ENCODE measurements at regions not wholly inside any gene's neighbourhood (a gene's known extent, or its start where the extent isn't known, plus 50 kb on each side); places are given as distances from the start of the nearest gene placed in this dataset.

GRCh38 chr3:105958237-105959000 is 89.6 kb upstream of the CBLB start:
- no peak for DNase-seq (ENCODE audit: low read depth)
- TF ChIP-seq, protein P1, sequence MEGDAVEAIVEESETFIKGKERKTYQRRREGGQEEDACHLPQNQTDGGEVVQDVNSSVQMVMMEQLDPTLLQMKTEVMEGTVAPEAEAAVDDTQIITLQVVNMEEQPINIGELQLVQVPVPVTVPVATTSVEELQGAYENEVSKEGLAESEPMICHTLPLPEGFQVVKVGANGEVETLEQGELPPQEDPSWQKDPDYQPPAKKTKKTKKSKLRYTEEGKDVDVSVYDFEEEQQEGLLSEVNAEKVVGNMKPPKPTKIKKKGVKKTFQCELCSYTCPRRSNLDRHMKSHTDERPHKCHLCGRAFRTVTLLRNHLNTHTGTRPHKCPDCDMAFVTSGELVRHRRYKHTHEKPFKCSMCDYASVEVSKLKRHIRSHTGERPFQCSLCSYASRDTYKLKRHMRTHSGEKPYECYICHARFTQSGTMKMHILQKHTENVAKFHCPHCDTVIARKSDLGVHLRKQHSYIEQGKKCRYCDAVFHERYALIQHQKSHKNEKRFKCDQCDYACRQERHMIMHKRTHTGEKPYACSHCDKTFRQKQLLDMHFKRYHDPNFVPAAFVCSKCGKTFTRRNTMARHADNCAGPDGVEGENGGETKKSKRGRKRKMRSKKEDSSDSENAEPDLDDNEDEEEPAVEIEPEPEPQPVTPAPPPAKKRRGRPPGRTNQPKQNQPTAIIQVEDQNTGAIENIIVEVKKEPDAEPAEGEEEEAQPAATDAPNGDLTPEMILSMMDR (IDR thresholded peaks at IDR 0.05; ENCODE audit: insufficient read depth, low read depth, low read length): no peak
- H3K4me3 ChIP-seq (ENCODE audit: low read depth, low read length): no peak overlapping the region

DNA sequence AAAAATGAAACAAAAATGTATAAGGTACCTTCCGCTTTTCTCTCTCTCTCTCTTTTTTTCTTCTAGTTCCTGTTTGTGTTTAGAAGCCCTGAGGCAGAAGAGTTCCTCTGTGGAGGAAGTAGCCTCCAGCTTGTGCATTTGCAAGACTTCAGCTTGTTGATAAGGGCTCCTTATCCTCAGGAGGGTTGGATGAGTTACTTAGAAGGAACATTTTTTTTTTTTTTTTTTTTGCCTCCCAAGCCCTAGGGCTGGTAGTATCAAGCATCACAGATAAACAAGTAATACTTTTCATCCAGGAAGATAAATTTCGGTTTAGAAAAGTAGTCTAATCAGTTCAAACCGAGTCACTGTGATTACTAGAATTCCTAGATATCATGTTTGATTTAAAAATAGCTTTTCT is 91.0 kb upstream of the CBLB start:
- H3K4me3 ChIP-seq (ENCODE audit: low read depth, low read length): no peak overlapping the region
- TF ChIP-seq, protein P1 (IDR thresholded peaks at IDR 0.05; ENCODE audit: insufficient read depth, low read depth, low read length): no peak
- DNase-seq (ENCODE audit: low read depth): no peak

GRCh38 chr3:105960381-105960780 is 91.6 kb upstream of the CBLB start:
- H3K4me3 ChIP-seq (ENCODE audit: low read depth, low read length): no peak overlapping the region
- TF ChIP-seq, protein P1 (IDR thresholded peaks at IDR 0.05; ENCODE audit: insufficient read depth, low read depth, low read length): no peak
- DNase-seq (ENCODE audit: low read depth): no peak

DNA sequence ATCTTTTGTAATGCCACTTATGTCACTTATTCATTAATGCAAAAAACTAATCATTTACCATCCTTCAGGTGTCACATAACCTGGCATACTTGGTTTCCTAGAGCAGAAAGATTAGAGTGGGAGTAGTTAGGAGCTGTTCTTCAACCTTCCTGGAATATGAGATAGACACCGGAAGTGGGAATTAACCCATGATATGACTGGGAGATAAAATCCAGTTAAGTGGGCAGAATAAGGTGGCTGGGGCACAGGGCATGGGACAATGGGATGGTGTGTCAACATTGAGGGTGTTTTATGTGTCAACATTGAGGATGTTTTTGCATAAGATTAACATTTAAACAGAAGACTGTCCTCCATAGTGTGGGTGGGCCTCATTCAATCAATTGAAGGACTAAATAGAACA is 94.3 kb upstream of the CBLB start:
- H3K4me3 ChIP-seq (ENCODE audit: low read depth, low read length): no peak overlapping the region
- no peak for DNase-seq (ENCODE audit: low read depth)
- TF ChIP-seq, protein P1 (IDR thresholded peaks at IDR 0.05; ENCODE audit: insufficient read depth, low read depth, low read length): no peak

DNA sequence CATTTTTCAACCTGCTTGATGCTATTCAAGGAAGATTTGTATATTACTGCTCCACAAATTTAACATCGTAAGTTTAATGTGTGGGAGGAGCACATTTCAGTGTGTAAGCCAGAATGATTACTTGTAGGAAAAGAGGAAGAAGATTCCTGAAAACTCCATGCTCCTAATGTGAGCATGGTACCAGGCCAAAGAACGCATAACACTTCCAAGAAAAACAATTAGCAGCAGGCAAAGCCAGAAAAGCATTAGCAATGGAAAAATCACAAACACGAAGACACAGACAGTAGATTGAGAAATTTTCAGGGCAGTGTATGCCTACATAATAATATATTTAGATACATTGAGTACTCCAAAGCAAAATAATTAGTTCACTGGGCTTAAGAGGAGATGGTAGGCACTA is 96.6 kb upstream of the CBLB start:
- DNase-seq (ENCODE audit: low read depth): no peak
- TF ChIP-seq, protein P1 (IDR thresholded peaks at IDR 0.05; ENCODE audit: insufficient read depth, low read depth, low read length): no peak
- no peak overlapping the region for H3K4me3 ChIP-seq (ENCODE audit: low read depth, low read length)

GRCh38 chr3:105967117-105967516 is 98.3 kb upstream of the CBLB start:
- TF ChIP-seq, protein P1 (IDR thresholded peaks at IDR 0.05; ENCODE audit: insufficient read depth, low read depth, low read length): no peak
- no peak for DNase-seq (ENCODE audit: low read depth)

GRCh38 chr3:105970283-105970682 is 101.5 kb upstream of the CBLB start:
- DNase-seq (ENCODE audit: low read depth): peak; percentile 77
- no peak overlapping the region for H3K4me3 ChIP-seq (ENCODE audit: low read depth, low read length)
- TF ChIP-seq, protein P1 (IDR thresholded peaks at IDR 0.05; ENCODE audit: insufficient read depth, low read depth, low read length): no peak

More at GRCh38 chr3:105967117-105967516, 98.3 kb upstream of the CBLB start:
- no peak overlapping the region for H3K4me3 ChIP-seq (ENCODE audit: low read depth, low read length)
